HL-60 (cell line): ENCODE measurements at regions not wholly inside any gene's neighbourhood (a gene's known extent, or its start where the extent isn't known, plus 50 kb on each side); places are given as distances from the start of the nearest gene placed in this dataset.
"Not testable (repeated sequence)": the region's sequence is repeated elsewhere in the genome, so short reads cannot be mapped to it uniquely, and the experiment has no call there.

ENCODE experiments used
- DNase-seq, 2 experiments: peaks; one replicate each; pipeline ENCODE4 v3.0.0-alpha.2; 2010 to 2020; ENCODE audit warnings: low read depth in 1 of 2, low spot score in 1 of 2
- H3K27ac ChIP-seq: fragments of 250-450 bp; sonication (Bioruptor Pico); replicated peaks from 2 replicates; pipeline ENCODE4 v1.5.1; 2020; ENCODE audit warnings: mild to moderate bottlenecking, moderate library complexity
- H3K27me3 ChIP-seq: fragments of 250-450 bp; sonication (Bioruptor Pico); 2 replicates; pipeline ENCODE4 v1.5.1; 2021; ENCODE audit warnings: mild to moderate bottlenecking, moderate library complexity; ENCODE audit not compliant: insufficient read depth, poor library complexity, severe bottlenecking
- H3K4me3 ChIP-seq: replicated peaks from 2 replicates; pipeline ENCODE4 v1.5.1; 2011; ENCODE audit warnings: mild to moderate bottlenecking, control low read depth, low read length; ENCODE audit not compliant: insufficient read depth
- GABPA ChIP-seq: IDR thresholded peaks from 2 replicates; pipeline ENCODE4 v1.6.1; 2012; ENCODE audit warnings: low read depth
- POLR2AphosphoS5 ChIP-seq: IDR thresholded peaks from 2 replicates; pipeline ENCODE4 v1.6.1; 2012; ENCODE audit warnings: low read depth
- SPI1 ChIP-seq: IDR thresholded peaks from 2 replicates; pipeline ENCODE4 v1.6.1; 2012; ENCODE audit warnings: low read depth, mild to moderate bottlenecking, borderline replicate concordance
- TF ChIP-seq, protein P1 (sequence below): IDR thresholded peaks from one replicate; pipeline ENCODE4 v1.5.1; 2011; ENCODE audit warnings: low read length, control low read depth, inconsistent platforms; ENCODE audit not compliant: insufficient read depth
- TF ChIP-seq, protein P2 (sequence below): IDR thresholded peaks from 2 replicates; pipeline ENCODE4 v1.6.1; 2012; ENCODE audit warnings: low read depth; ENCODE audit not compliant: insufficient replicate concordance

GRCh38 chr5:35545190-35545589, 72.5 kb upstream of the SPEF2 start:
- no peak overlapping the region for H3K4me3 ChIP-seq
- TF ChIP-seq, protein P1, sequence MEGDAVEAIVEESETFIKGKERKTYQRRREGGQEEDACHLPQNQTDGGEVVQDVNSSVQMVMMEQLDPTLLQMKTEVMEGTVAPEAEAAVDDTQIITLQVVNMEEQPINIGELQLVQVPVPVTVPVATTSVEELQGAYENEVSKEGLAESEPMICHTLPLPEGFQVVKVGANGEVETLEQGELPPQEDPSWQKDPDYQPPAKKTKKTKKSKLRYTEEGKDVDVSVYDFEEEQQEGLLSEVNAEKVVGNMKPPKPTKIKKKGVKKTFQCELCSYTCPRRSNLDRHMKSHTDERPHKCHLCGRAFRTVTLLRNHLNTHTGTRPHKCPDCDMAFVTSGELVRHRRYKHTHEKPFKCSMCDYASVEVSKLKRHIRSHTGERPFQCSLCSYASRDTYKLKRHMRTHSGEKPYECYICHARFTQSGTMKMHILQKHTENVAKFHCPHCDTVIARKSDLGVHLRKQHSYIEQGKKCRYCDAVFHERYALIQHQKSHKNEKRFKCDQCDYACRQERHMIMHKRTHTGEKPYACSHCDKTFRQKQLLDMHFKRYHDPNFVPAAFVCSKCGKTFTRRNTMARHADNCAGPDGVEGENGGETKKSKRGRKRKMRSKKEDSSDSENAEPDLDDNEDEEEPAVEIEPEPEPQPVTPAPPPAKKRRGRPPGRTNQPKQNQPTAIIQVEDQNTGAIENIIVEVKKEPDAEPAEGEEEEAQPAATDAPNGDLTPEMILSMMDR: no peak
- no peak for TF ChIP-seq GABPA
- DNase-seq: no peak
- no peak overlapping the region for H3K27ac ChIP-seq
- no peaks in the 10 kb centered on the region for H3K27me3 ChIP-seq

DNA sequence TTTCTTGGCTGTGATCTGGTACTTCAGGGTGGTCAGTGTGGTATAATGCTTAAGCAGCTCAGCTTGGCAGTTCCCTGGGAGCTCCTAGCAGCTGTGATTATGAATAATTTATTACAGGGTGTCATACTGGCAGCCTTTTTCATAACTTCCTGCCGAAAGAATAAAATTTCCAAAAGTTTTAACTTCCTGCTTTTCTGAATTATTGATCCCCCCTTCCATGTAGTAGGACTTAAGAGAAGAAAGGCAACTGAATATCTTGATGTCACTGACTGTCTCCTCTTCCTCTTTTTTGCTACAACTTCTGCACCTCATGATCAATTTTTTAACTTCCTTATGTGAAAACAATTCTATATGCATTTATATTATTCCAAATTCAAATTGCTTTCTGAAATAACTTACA, 74.3 kb upstream of the SPEF2 start:
- Histone ChIP-seq H3K4me3 (no peak overlapping the region), H3K27ac (peak overlapping the region; percentile 17; the same call in 1 of the 2 replicates), H3K27me3 (no peaks in the 10 kb centered on the region)
- no peak for DNase-seq
- TF ChIP-seq SPI1 (peak; percentile 88), POLR2AphosphoS5 (no peak)

DNA sequence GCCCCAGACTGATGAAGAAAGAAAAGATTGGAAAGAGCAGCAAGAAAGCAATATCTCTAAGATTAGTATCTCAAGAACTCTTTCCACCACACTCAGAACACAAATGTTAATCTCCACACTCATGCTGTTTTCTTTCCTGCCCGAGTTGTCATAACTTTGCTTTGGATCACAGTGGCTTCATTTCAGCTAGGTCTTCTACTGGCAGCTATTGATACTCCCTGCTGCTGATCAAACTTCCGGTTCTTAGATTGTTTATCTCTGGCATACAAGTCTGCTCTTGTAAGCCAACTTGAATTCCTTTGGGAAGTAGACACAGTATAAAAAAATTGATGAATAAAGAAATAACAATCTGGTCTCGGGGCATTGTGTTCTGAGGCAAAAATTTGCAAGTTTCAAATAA, 77.7 kb upstream of the SPEF2 start:
- no peak for TF ChIP-seq SPI1
- TF ChIP-seq, protein P1: no peak
- TF ChIP-seq, protein P2, sequence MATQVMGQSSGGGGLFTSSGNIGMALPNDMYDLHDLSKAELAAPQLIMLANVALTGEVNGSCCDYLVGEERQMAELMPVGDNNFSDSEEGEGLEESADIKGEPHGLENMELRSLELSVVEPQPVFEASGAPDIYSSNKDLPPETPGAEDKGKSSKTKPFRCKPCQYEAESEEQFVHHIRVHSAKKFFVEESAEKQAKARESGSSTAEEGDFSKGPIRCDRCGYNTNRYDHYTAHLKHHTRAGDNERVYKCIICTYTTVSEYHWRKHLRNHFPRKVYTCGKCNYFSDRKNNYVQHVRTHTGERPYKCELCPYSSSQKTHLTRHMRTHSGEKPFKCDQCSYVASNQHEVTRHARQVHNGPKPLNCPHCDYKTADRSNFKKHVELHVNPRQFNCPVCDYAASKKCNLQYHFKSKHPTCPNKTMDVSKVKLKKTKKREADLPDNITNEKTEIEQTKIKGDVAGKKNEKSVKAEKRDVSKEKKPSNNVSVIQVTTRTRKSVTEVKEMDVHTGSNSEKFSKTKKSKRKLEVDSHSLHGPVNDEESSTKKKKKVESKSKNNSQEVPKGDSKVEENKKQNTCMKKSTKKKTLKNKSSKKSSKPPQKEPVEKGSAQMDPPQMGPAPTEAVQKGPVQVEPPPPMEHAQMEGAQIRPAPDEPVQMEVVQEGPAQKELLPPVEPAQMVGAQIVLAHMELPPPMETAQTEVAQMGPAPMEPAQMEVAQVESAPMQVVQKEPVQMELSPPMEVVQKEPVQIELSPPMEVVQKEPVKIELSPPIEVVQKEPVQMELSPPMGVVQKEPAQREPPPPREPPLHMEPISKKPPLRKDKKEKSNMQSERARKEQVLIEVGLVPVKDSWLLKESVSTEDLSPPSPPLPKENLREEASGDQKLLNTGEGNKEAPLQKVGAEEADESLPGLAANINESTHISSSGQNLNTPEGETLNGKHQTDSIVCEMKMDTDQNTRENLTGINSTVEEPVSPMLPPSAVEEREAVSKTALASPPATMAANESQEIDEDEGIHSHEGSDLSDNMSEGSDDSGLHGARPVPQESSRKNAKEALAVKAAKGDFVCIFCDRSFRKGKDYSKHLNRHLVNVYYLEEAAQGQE: no peak
- TF ChIP-seq POLR2AphosphoS5: no peak
- TF ChIP-seq GABPA: no peak
- no peak for DNase-seq
- H3K4me3 ChIP-seq: no peak overlapping the region
- no peaks in the 10 kb centered on the region for H3K27me3 ChIP-seq
- no peak overlapping the region for H3K27ac ChIP-seq

GRCh38 chr5:35538198-35538931, 79.3 kb upstream of the SPEF2 start:
- H3K27me3 ChIP-seq: no peaks in the 10 kb centered on the region
- DNase-seq: peak; percentile 45 to 49
- H3K4me3 ChIP-seq: no peak overlapping the region
- peak overlapping the region; percentile 65 for H3K27ac ChIP-seq
- TF ChIP-seq GABPA (no peak), SPI1 (peak; percentile 69; the same call in 1 of the 2 replicates)

GRCh38 chr5:35533156-35533555, 84.5 kb upstream of the SPEF2 start:
- no peak overlapping the region for H3K4me3 ChIP-seq
- no peaks in the 10 kb centered on the region for H3K27me3 ChIP-seq
- DNase-seq: no peak
- TF ChIP-seq GABPA (no peak), POLR2AphosphoS5 (no peak), SPI1 (no peak)
- TF ChIP-seq, protein P1: no peak
- TF ChIP-seq, protein P2: no peak
- no peak overlapping the region for H3K27ac ChIP-seq

- not testable (repeated sequence) for DNase-seq, H3K27ac ChIP-seq, H3K4me3 ChIP-seq, H3K27me3 ChIP-seq
Measured at GRCh38 chr5:35531553-35531952, 86.1 kb upstream of the SPEF2 start.
